ENCODE measurements at regions not wholly inside any gene's neighbourhood (a gene's known extent, or its start where the extent isn't known, plus 50 kb on each side); places are given as distances from the start of the nearest gene placed in this dataset.

DNA sequence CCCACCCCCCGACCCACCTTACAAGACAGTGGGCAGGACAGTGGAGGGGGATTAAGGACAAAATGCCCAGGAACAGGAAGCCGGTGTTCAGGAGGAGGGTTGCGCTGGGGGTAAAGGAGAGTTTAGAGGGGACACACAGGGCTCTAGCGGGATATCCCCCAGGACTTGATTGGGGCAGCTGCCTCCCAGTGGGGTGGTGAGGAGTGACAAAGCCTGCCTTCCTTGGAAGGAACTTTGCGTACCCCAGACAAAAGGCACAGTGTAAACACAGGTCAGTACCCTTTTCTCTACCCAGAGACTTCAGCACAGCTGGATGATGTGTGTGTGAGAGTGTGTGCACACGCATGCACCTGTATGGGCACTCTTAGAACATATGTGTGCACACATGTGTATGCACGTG is 51.7 kb upstream of the BCAR3 start:
- H3K4me1 ChIP-seq (ENCODE audit: control insufficient read depth, insufficient read depth, low read length), result peaks cover 21% of the 10 kb centered on the region
- SMC1A ChIA-PET (ENCODE audit: uncharacterized antibody, unreplicated experiment), result interaction anchor here (0.8 to 3.7 kb wide), 5 partner anchors 16 to 429 kb away, joined by 3 to 21 read pairs (median 3); no protein-coding TSS in a partner anchor
- ATAC-seq (no peak), DNase-seq (ENCODE audit: low read depth, low spot score) (no peak), FAIRE-seq (no peak)
- H3K79me2 ChIP-seq (ENCODE audit: control insufficient read depth, insufficient read depth, low read length), result no peaks in the 10 kb centered on the region
- no TSS peak for BruUV-seq (replicated peaks)
- POLR2A ChIA-PET, result interaction anchor here (0.5 kb wide), 1 partner anchor 14 kb away, joined by 3 read pairs; no protein-coding TSS in a partner anchor
- 68% methylated on average over 7 of the region's 7 CpGs for WGBS (ENCODE audit: insufficient coverage, insufficient replicate concordance, low lambda C conversion rate, missing lambda C conversion rate)
- intact Hi-C loops (cut with micrococcal nuclease; ENCODE audit: unreplicated experiment), result loop anchor here (5.0 kb wide), 1 partner anchor 101 kb away; no protein-coding TSS in a partner anchor
- no peaks in the 10 kb centered on the region; the same call in 2 of the 3 replicates for H3K9me3 ChIP-seq (replicated peaks; ENCODE audit: control insufficient read depth, insufficient read depth, low read length)
- H2AFZ ChIP-seq (ENCODE audit: control insufficient read depth, low read depth, low read length), result no peak overlapping the region
- no peaks in the 10 kb centered on the region for H3K36me3 ChIP-seq (ENCODE audit: control insufficient read depth in 2 of 2, insufficient read depth in 2 of 2, low read length in 1 of 2)
- no peak overlapping the region for H3K4me2 ChIP-seq (ENCODE audit: control insufficient read depth, insufficient read depth)
- TF ChIP-seq CHD4 (IDR thresholded peaks at IDR 0.05) (no peak), EZH2 (IDR thresholded peaks at IDR 0.05; ENCODE audit: borderline replicate concordance, control insufficient read depth, low read depth, low read length) (no peak), SPI1 (IDR thresholded peaks at IDR 0.05; ENCODE audit: borderline replicate concordance, insufficient read depth, low read depth, low read length) (no peak), ZBTB11 (CRISPR knock-in tag; IDR thresholded peaks at IDR 0.05) (no peak), MAX (IDR thresholded peaks at IDR 0.05; ENCODE audit: low read depth, low read length) (no peak), RAD21 (IDR thresholded peaks at IDR 0.05; ENCODE audit: insufficient read depth, low read depth, low read length) (no peak), NR2C2 (IDR thresholded peaks at IDR 0.05; ENCODE audit: borderline replicate concordance, control insufficient read depth, insufficient read length, low read depth) (no peak), NFIC (IDR thresholded peaks at IDR 0.05; ENCODE audit: low read depth, low read length) (no peak), PAX5 (IDR thresholded peaks at IDR 0.05; ENCODE audit: borderline replicate concordance, low read depth, low read length) (no peak), MTA2 (IDR thresholded peaks at IDR 0.05; ENCODE audit: low read depth) (no peak), SMC3 (IDR thresholded peaks at IDR 0.05; ENCODE audit: borderline replicate concordance, low read length) (no peak), NBN (IDR thresholded peaks at IDR 0.05) (no peak), RB1 (IDR thresholded peaks at IDR 0.05; ENCODE audit: borderline replicate concordance) (no peak), MTA3 (IDR thresholded peaks at IDR 0.05; ENCODE audit: borderline replicate concordance, low read length) (no peak), BACH1 (IDR thresholded peaks at IDR 0.05; ENCODE audit: borderline replicate concordance) (no peak), ZNF274 (IDR thresholded peaks at IDR 0.05; ENCODE audit: insufficient read depth, insufficient read length) (no peak)
- in situ Hi-C loops (cut with MboI), result no loop called here
- H3K27me3 ChIP-seq (replicated peaks in 1 of 2; ENCODE audit: control insufficient read depth in 2 of 2, insufficient read depth in 2 of 2, low read length in 1 of 2), result no peaks in the 10 kb centered on the region
- no peak overlapping the region for H3K4me3 ChIP-seq
- CTCF ChIA-PET, result interaction anchor here (1.2 to 7.3 kb wide), 7 partner anchors 12 to 103 kb away, joined by 3 to 65 read pairs (median 5); partner anchors contain the start of gene BCAR3
- H4K20me1 ChIP-seq (ENCODE audit: control insufficient read depth, insufficient read depth), result no peaks in the 10 kb centered on the region
- H3K27ac ChIP-seq (ENCODE audit: control insufficient read depth, insufficient read depth), result no peak overlapping the region
- RAD21 ChIA-PET (ENCODE audit: unreplicated experiment), result interaction anchor here (0.6 to 0.9 kb wide), 4 partner anchors 11 to 84 kb away, joined by 3 read pairs; no protein-coding TSS in a partner anchor
- no peak overlapping the region for H3K9ac ChIP-seq (ENCODE audit: control insufficient read depth, insufficient read depth, low read length)

All from GM12878 (cell line).